ENCODE measurements at regions not wholly inside any gene's neighbourhood (a gene's known extent, or its start where the extent isn't known, plus 50 kb on each side); places are given as distances from the start of the nearest gene placed in this dataset.

- no peak for DNase-seq (ENCODE audit: low spot score)
These were observed 219.7 kb upstream of the RPL38 start for GRCh38 chr17:73983621-73984400.

- no peak for DNase-seq (ENCODE audit: low spot score)
These were observed 218.5 kb upstream of the RPL38 start for GRCh38 chr17:73984941-73985340.

- DNase-seq (ENCODE audit: low spot score): no peak
These were observed 217.9 kb upstream of the RPL38 start for GRCh38 chr17:73985466-73986015.

- DNase-seq (ENCODE audit: low spot score): no peak
These were observed 216.8 kb upstream of the RPL38 start for GRCh38 chr17:73986641-73987177.

GRCh38 chr17:73987395-73987794 lies 216.1 kb upstream of the RPL38 start:
- no peak for DNase-seq (ENCODE audit: low spot score)

GRCh38 chr17:73987845-73988509 lies 215.5 kb upstream of the RPL38 start:
- no peak for DNase-seq (ENCODE audit: low spot score)

GRCh38 chr17:73989671-73990070 lies 213.8 kb upstream of the RPL38 start:
- DNase-seq (ENCODE audit: low spot score): no peak

GRCh38 chr17:73990290-73990689 lies 213.2 kb upstream of the RPL38 start:
- no peak for DNase-seq (ENCODE audit: low spot score)

- DNase-seq (ENCODE audit: low spot score): no peak
These were observed 212.2 kb upstream of the RPL38 start for GRCh38 chr17:73991260-73991659.

GRCh38 chr17:73994946-73995345 lies 208.5 kb upstream of the RPL38 start:
- no peak for DNase-seq (ENCODE audit: low spot score)

GRCh38 chr17:73997059-73997458 lies 206.4 kb upstream of the RPL38 start:
- no peak for DNase-seq (ENCODE audit: low spot score)

GRCh38 chr17:73998249-73998648 lies 205.2 kb upstream of the RPL38 start:
- no peak for DNase-seq (ENCODE audit: low spot score)

GRCh38 chr17:73998653-73999645 lies 204.5 kb upstream of the RPL38 start:
- peak; percentile 73 for DNase-seq (ENCODE audit: low spot score)

- no peak for DNase-seq (ENCODE audit: low spot score)
These were observed 202.3 kb upstream of the RPL38 start for GRCh38 chr17:74001145-74001544.

GRCh38 chr17:74002241-74002640 lies 201.2 kb upstream of the RPL38 start:
- DNase-seq (ENCODE audit: low spot score): no peak

- DNase-seq (ENCODE audit: low spot score): no peak
These were observed 199.4 kb upstream of the RPL38 start for GRCh38 chr17:74004056-74004455.

GRCh38 chr17:74005790-74006189 lies 197.7 kb upstream of the RPL38 start:
- DNase-seq (ENCODE audit: low spot score): no peak

GRCh38 chr17:74006371-74006770 lies 197.1 kb upstream of the RPL38 start:
- DNase-seq (ENCODE audit: low spot score): no peak

- DNase-seq (ENCODE audit: low spot score): peak; percentile 39
These were observed 195.3 kb upstream of the RPL38 start for GRCh38 chr17:74008196-74008595.

- DNase-seq (ENCODE audit: low spot score): no peak
These were observed 194.3 kb upstream of the RPL38 start for GRCh38 chr17:74009056-74009625.

GRCh38 chr17:74010903-74011302 lies 192.6 kb upstream of the RPL38 start:
- DNase-seq (ENCODE audit: low spot score): no peak

GRCh38 chr17:74011966-74012365 lies 191.5 kb upstream of the RPL38 start:
- DNase-seq (ENCODE audit: low spot score): no peak

Measured in HuH-7.5 (cell line).